ENCODE measurements at regions not wholly inside any gene's neighbourhood (a gene's known extent, or its start where the extent isn't known, plus 50 kb on each side); places are given as distances from the start of the nearest gene placed in this dataset.
"Not testable (repeated sequence)": the region's sequence is repeated elsewhere in the genome, so short reads cannot be mapped to it uniquely, and the experiment has no call there.

- no peak for TF ChIP-seq CTCF (IDR thresholded peaks at IDR 0.05; ENCODE audit: control extremely low read depth, extremely low read depth)
- Histone ChIP-seq H3K9me3 (ENCODE audit: control insufficient read depth in 4 of 4, insufficient read depth in 3 of 4, low read length in 3 of 4) (peaks cover 0 to 4% (median 0%) of the 10 kb centered on the region in 4 donors), H3K27ac (ENCODE audit: low read depth in 1 of 2, low read length in 1 of 2) (no peak overlapping the region), H3K4me1 (ENCODE audit: control insufficient read depth in 5 of 5, insufficient read depth in 5 of 5, low read length in 5 of 5) (no peaks in the 10 kb centered on the region), H3K36me3 (ENCODE audit: control insufficient read depth in 4 of 4, insufficient read depth in 4 of 4, low read length in 4 of 4) (no peaks in the 10 kb centered on the region), H3K9ac (ENCODE audit: insufficient read depth in 1 of 2, low read length in 2 of 2) (no peak overlapping the region), H3K27me3 (ENCODE audit: control insufficient read depth in 3 of 3, insufficient read depth in 3 of 3, low read length in 2 of 3) (no peaks in the 10 kb centered on the region), H3K4me3 (no peak overlapping the region)
- no peak for DNase-seq
- ATAC-seq (ENCODE audit: insufficient read depth, low FRiP score), result no peak
Observed at GRCh38 chr13:78491978-78492377, 111.4 kb downstream of the POU4F1 start.

- not testable (repeated sequence) for H3K9ac ChIP-seq (ENCODE audit: insufficient read depth in 1 of 2, low read length in 2 of 2); H3K27me3 ChIP-seq (ENCODE audit: control insufficient read depth in 3 of 3, insufficient read depth in 3 of 3, low read length in 2 of 3); H3K36me3 ChIP-seq (ENCODE audit: control insufficient read depth in 4 of 4, insufficient read depth in 4 of 4, low read length in 4 of 4); DNase-seq; H3K4me1 ChIP-seq (ENCODE audit: control insufficient read depth in 5 of 5, insufficient read depth in 5 of 5, low read length in 5 of 5); H3K9me3 ChIP-seq (ENCODE audit: control insufficient read depth in 4 of 4, insufficient read depth in 3 of 4, low read length in 3 of 4); H3K27ac ChIP-seq (ENCODE audit: low read depth in 1 of 2, low read length in 1 of 2); H3K4me3 ChIP-seq; ATAC-seq (ENCODE audit: insufficient read depth, low FRiP score)
- 69% methylated on average over 7 of the region's 7 CpGs for WGBS, 2 donors
Observed at GRCh38 chr13:78490225-78490624, 113.1 kb downstream of the POU4F1 start.

- Histone ChIP-seq H3K36me3 (ENCODE audit: control insufficient read depth in 4 of 4, insufficient read depth in 4 of 4, low read length in 4 of 4) (no peaks in the 10 kb centered on the region), H3K4me1 (ENCODE audit: control insufficient read depth in 5 of 5, insufficient read depth in 5 of 5, low read length in 5 of 5) (no peaks in the 10 kb centered on the region), H3K4me3 (no peak overlapping the region), H3K27me3 (ENCODE audit: control insufficient read depth in 3 of 3, insufficient read depth in 3 of 3, low read length in 2 of 3) (no peaks in the 10 kb centered on the region), H3K9me3 (ENCODE audit: control insufficient read depth in 4 of 4, insufficient read depth in 3 of 4, low read length in 3 of 4) (peaks cover 0 to 4% (median 0%) of the 10 kb centered on the region in 4 donors), H3K27ac (ENCODE audit: low read depth in 1 of 2, low read length in 1 of 2) (no peak overlapping the region), H3K9ac (ENCODE audit: insufficient read depth in 1 of 2, low read length in 2 of 2) (no peak overlapping the region)
- ATAC-seq (ENCODE audit: insufficient read depth, low FRiP score) (no peak), DNase-seq (no peak)
- TF ChIP-seq CTCF (IDR thresholded peaks at IDR 0.05; ENCODE audit: control extremely low read depth, extremely low read depth), result no peak
- 83 to 85% methylated on average over 1 of the region's 1 CpG for WGBS, 2 donors
Observed at GRCh38 chr13:78487707-78488106, 115.6 kb downstream of the POU4F1 start.

DNA sequence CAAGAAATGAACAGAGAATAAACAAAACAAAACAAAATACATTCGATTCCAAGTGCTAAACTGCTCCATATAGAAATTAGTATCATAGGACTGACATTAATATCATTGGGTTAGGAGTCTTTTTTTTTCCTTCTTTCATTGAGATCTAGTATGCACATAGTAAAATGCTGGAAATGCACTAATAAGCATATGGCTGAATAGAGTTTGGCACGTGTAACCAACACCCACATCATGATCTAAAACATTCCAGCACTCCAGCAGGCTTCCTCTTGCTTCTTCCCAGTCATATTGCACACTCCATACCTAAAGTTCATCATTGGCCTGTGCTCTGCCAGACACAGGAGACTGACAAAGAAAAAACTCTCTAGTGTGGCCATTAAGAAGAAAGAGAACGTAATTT is 117.5 kb downstream of the POU4F1 start:
- Histone ChIP-seq H3K36me3 (ENCODE audit: control insufficient read depth in 4 of 4, insufficient read depth in 4 of 4, low read length in 4 of 4) (no peaks in the 10 kb centered on the region), H3K4me1 (ENCODE audit: control insufficient read depth in 5 of 5, insufficient read depth in 5 of 5, low read length in 5 of 5) (no peaks in the 10 kb centered on the region), H3K4me3 (no peak overlapping the region), H3K27ac (ENCODE audit: low read depth in 1 of 2, low read length in 1 of 2) (no peak overlapping the region), H3K27me3 (ENCODE audit: control insufficient read depth in 3 of 3, insufficient read depth in 3 of 3, low read length in 2 of 3) (no peaks in the 10 kb centered on the region), H3K9me3 (ENCODE audit: control insufficient read depth in 4 of 4, insufficient read depth in 3 of 4, low read length in 3 of 4) (no peaks in the 10 kb centered on the region), H3K9ac (ENCODE audit: insufficient read depth in 1 of 2, low read length in 2 of 2) (no peak overlapping the region)
- WGBS, 2 donors, result 80 to 81% methylated on average over 3 of the region's 3 CpGs
- TF ChIP-seq CTCF (IDR thresholded peaks at IDR 0.05; ENCODE audit: control extremely low read depth, extremely low read depth), result no peak
- ATAC-seq (ENCODE audit: insufficient read depth, low FRiP score) (no peak), DNase-seq (no peak)
